K562 (cell line): ENCODE measurements at regions not wholly inside any gene's neighbourhood (a gene's known extent, or its start where the extent isn't known, plus 50 kb on each side); places are given as distances from the start of the nearest gene placed in this dataset.
"Not testable (repeated sequence)": the region's sequence is repeated elsewhere in the genome, so short reads cannot be mapped to it uniquely, and the experiment has no call there.

Experiments used
- ATAC-seq: fragments of 200-7000 bp; cut with Tn5 transposase; 3 replicates; pipeline ENCODE4 v1.9.1; 2020; ENCODE audit warnings: moderate library complexity
- BruUV-seq: library from RNA; stranded (reverse); fragments of 400-500 nt; replicated peaks from 2 replicates; lab custom pipeline; 2021; lab: Mats Ljungman, UMichigan
- CTCF ChIA-PET: fragments of 300-600 bp; formaldehyde crosslinking; extraction: SDS; loops from one replicate; lab custom pipeline; 2021; ENCODE audit warnings: low intra/inter-chr PET ratio; lab: Yijun Ruan, JAX
- POLR2A ChIA-PET: fragments of 300-600, 350-650 bp; sonication (Branson Sonifier 250); formaldehyde crosslinking; extraction: SDS; loops from one replicate; lab custom pipeline; 2021; ENCODE audit warnings: antibody characterized with exemption, inconsistent platforms; lab: Yijun Ruan, JAX
- DNase-seq, 4 experiments: peaks; one replicate each; pipeline versions ENCODE4 v3.0.0 to v3.0.0-alpha.2; 2011 to 2018; ENCODE audit warnings: low spot score in 3 of 4, mixed read lengths in 3 of 4; ENCODE audit errors: extremely low read depth in 1 of 4
- FAIRE-seq: peaks from 2 replicates; lab custom pipeline; 2011; peaks lifted over from hg19 to GRCh38; lab: Jason Lieb, UNC
- H2AFZ ChIP-seq: 2 replicates; pipeline ENCODE4 v1.6.0; 2011; ENCODE audit warnings: low read depth, low read length, control low read depth, inconsistent platforms
- H3K27ac ChIP-seq: fragments of 200-600 bp; 3 replicates; pipeline ENCODE4 v1.8.0; 2011; ENCODE audit warnings: low read depth, mild to moderate bottlenecking, control low read depth, inconsistent platforms, low read length, moderate library complexity, mixed read lengths; ENCODE audit errors: extremely low read depth
- H3K27me3 ChIP-seq, 2 experiments: fragments of 300-600 bp in 1 of 2; 2 replicates in 1 of 2; 3 replicates in 1 of 2; pipeline versions ENCODE4 v1.6.0 to v1.8.0; 2011; ENCODE audit warnings: inconsistent platforms in 2 of 2, low read length in 2 of 2, mild to moderate bottlenecking in 1 of 2, mixed read lengths in 1 of 2, moderate library complexity in 1 of 2; ENCODE audit not compliant: control insufficient read depth in 2 of 2, insufficient read depth in 2 of 2
- H3K36me3 ChIP-seq: fragments of 300-600 bp; 3 replicates; pipeline ENCODE4 v1.8.0; 2011; ENCODE audit warnings: mild to moderate bottlenecking, low read length, inconsistent platforms; ENCODE audit not compliant: control insufficient read depth, insufficient read depth
- H3K4me1 ChIP-seq, 2 experiments: fragments of 200-600 bp in 1 of 2; replicated peaks in 1 of 2; 2 replicates in 1 of 2; 3 replicates in 1 of 2; pipeline versions ENCODE4 v1.5.1 to v1.8.0; 2011; ENCODE audit warnings: inconsistent platforms in 2 of 2, low read length in 2 of 2, mild to moderate bottlenecking in 1 of 2, mixed read lengths in 1 of 2, moderate library complexity in 1 of 2; ENCODE audit not compliant: control insufficient read depth in 2 of 2, insufficient read depth in 2 of 2
- H3K4me2 ChIP-seq: 2 replicates; pipeline ENCODE4 v1.6.1; 2011; ENCODE audit warnings: low read length, control low read depth, inconsistent platforms, mixed read lengths; ENCODE audit not compliant: insufficient read depth
- H3K4me3 ChIP-seq: fragments of 200-600 bp; sonication (generic), shearing (Covaris generic); 2 replicates; pipeline ENCODE4 v1.5.1; 2016; ENCODE audit warnings: control low read depth, inconsistent platforms
- H3K79me2 ChIP-seq: fragments of 200-600 bp; 3 replicates; pipeline ENCODE4 v1.8.0; 2011; ENCODE audit warnings: low read length, inconsistent platforms; ENCODE audit not compliant: control insufficient read depth, insufficient read depth
- H3K9ac ChIP-seq, 2 experiments: 2 replicates each; pipeline versions ENCODE4 v1.6.0 to v1.6.1; 2011; ENCODE audit warnings: low read depth in 2 of 2, low read length in 2 of 2, control low read depth in 1 of 2, inconsistent platforms in 1 of 2, mild to moderate bottlenecking in 1 of 2, mixed read lengths in 1 of 2; ENCODE audit not compliant: insufficient read depth in 1 of 2
- H3K9me1 ChIP-seq: one replicate; pipeline ENCODE4 v1.6.0; 2011; ENCODE audit warnings: inconsistent platforms, mild to moderate bottlenecking, low read length, moderate library complexity; ENCODE audit not compliant: control insufficient read depth, insufficient read depth
- H3K9me3 ChIP-seq: replicated peaks from 2 replicates; pipeline ENCODE4 v1.5.1; 2011; ENCODE audit warnings: low read depth, low read length, inconsistent platforms; ENCODE audit not compliant: control insufficient read depth, insufficient read depth
- H4K20me1 ChIP-seq: replicated peaks from 2 replicates; pipeline ENCODE4 v1.6.1; 2011; ENCODE audit warnings: low read length, inconsistent platforms, mixed read lengths; ENCODE audit not compliant: control insufficient read depth, insufficient read depth
- KDM4B ChIP-seq, 2 experiments: fragments of 450-650 bp in 1 of 2; sonication (generic) in 1 of 2; IDR thresholded peaks; 2 replicates each; pipeline ENCODE4 v1.6.1; 2016 to 2017; ENCODE audit warnings: borderline replicate concordance in 2 of 2, antibody characterized with exemption in 1 of 2, low read depth in 1 of 2, mild to moderate bottlenecking in 1 of 2
- RAD51 ChIP-seq: fragments of 450-650 bp; IDR thresholded peaks from 2 replicates; pipeline ENCODE4 v1.7.1; 2016; ENCODE audit warnings: low read depth, mild to moderate bottlenecking, borderline replicate concordance
- SMARCA4 ChIP-seq: fragments of 450-650 bp; IDR thresholded peaks from 2 replicates; pipeline ENCODE4 v1.6.1; 2016
- TAF15 ChIP-seq: fragments of 200-400 bp; formaldehyde crosslinking; IDR thresholded peaks from 2 replicates; pipeline ENCODE4 v1.6.1; 2017; ENCODE audit warnings: mild to moderate bottlenecking, low read depth, low read length, moderate library complexity
- ZNF12 ChIP-seq: sonication (generic); formaldehyde crosslinking; IDR thresholded peaks from 2 replicates; pipeline ENCODE4 v1.4.0; 2020; ENCODE audit warnings: mild to moderate bottlenecking, missing genetic modification reagents
- WGBS: fragments of 100-300 bp; shearing (Covaris generic); methylation state at CpG from one replicate; pipeline ENCODE4 v1.1.6; 2016; ENCODE audit warnings: low coverage, mixed read lengths; ENCODE audit not compliant: insufficient coverage; ENCODE audit errors: missing lambda C conversion rate; 5-methylcytosine and 5-hydroxymethylcytosine counted together
- in situ Hi-C: fragments of 300-500 bp; cut with MboI; formaldehyde crosslinking; loops from 4 replicates; pipeline ENCODE4 v1.15.0; 2018; ENCODE audit warnings: inconsistent platforms, mixed read lengths
- intact Hi-C: fragments of 100-400 bp; cut with micrococcal nuclease; formaldehyde crosslinking; loops from 2 replicates; pipeline ENCODE4 v1.14.2; 2022
- TF ChIP-seq, protein P1 (sequence below), 2 experiments: fragments of 450-650 bp; IDR thresholded peaks; 2 replicates each; pipeline ENCODE4 v1.6.1; 2016; ENCODE audit warnings: mild to moderate bottlenecking in 2 of 2, borderline replicate concordance in 1 of 2, low read depth in 1 of 2, moderate library complexity in 1 of 2
- TF ChIP-seq, protein P2 (sequence below): sonication (generic); formaldehyde crosslinking; IDR thresholded peaks from 2 replicates; pipeline ENCODE4 v1.9.0; 2022; ENCODE audit warnings: mild to moderate bottlenecking, missing genetic modification reagents
- TF ChIP-seq, protein P3 (sequence below): fragments of 250-450 bp; sonication (Bioruptor Pico); IDR thresholded peaks from 2 replicates; pipeline ENCODE4 v1.8.0; 2022; ENCODE audit warnings: inconsistent platforms

DNA sequence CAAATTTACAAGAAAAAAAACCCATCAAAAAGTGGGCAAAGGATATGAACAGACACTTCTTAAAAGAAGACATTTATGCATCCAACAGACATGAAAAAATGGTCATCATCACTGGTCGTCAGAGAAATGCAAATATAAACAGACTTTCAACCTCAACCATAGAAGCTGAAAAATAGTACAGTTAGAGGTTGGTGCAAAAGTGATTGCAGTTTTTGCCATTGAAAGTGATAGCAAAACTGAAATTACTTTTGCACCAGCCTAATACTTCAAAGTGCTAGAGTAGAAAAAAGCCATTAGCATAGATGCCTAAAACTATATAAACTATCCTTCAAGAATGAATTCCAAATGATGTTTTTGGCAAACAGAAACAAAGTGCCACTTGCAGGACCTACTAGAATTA lies 365.8 kb upstream of the DPYD start (continued):
- TF ChIP-seq KDM4B (IDR thresholded peaks at IDR 0.05; ENCODE audit: borderline replicate concordance in 2 of 2, low read depth in 1 of 2) = no peak
- TF ChIP-seq TAF15 = no peak
- TF ChIP-seq, protein P1, sequence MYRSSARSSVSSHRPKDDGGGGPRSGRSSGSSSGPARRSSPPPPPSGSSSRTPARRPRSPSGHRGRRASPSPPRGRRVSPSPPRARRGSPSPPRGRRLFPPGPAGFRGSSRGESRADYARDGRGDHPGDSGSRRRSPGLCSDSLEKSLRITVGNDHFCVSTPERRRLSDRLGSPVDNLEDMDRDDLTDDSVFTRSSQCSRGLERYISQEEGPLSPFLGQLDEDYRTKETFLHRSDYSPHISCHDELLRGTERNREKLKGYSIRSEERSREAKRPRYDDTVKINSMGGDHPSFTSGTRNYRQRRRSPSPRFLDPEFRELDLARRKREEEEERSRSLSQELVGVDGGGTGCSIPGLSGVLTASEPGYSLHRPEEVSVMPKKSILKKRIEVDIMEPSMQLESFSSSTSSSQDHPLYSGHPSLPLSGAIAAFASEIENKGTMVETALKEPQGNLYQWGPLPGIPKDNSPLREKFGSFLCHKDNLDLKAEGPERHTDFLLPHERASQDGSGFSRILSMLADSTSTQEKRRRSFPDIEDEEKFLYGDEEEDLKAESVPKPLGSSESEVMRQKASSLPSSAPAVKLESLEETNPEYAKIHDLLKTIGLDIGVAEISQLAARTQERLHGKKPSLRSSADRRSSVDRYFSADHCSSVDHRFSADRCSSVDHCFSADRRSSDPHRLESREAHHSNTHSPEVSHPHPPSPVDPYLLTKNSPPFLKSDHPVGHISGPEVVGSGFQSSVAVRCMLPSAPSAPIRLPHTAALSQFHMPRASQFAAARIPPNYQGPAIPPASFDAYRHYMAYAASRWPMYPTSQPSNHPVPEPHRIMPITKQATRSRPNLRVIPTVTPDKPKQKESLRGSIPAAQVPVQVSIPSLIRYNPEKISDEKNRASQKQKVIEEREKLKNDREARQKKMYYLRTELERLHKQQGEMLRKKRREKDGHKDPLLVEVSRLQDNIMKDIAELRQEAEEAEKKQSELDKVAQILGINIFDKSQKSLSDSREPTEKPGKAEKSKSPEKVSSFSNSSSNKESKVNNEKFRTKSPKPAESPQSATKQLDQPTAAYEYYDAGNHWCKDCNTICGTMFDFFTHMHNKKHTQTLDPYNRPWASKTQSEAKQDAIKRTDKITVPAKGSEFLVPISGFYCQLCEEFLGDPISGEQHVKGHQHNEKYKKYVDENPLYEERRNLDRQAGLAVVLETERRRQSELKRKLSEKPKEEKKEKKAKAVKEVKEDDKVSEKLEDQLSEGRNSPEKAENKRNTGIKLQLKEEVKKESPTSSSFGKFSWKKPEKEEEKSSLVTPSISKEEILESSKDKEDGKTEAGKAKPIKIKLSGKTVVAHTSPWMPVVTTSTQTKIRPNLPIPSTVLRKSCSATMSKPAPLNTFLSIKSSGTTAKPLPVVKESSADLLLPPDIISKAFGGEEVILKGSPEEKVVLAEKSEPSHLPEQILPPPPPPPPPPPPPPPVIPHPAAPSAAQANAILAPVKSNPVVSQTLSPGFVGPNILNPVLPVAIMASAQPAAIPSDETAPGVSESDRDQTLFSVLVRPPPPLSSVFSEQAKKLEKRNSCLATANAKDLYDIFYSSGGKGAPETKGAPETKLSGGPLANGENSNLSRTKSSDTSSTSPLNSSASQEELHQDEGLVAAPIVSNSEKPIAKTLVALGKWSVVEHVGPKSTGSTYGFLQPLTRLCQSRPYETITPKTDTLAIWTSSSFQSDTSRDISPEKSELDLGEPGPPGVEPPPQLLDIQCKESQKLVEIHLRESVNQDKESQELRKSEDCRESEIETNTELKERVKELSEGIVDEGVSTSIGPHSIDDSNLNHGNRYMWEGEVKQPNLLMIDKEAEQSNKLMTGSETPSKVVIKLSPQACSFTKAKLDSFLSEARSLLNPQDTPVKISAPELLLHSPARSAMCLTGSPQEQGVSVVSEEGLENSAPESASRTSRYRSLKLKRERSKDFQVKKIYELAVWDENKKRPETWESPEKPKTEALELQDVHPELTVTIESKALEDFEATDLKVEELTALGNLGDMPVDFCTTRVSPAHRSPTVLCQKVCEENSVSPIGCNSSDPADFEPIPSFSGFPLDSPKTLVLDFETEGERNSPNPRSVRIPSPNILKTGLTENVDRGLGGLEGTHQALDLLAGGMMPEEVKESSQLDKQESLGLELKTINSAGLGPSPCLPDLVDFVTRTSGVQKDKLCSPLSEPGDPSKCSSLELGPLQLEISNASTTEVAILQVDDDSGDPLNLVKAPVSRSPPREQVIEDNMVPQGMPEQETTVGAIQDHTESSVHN (IDR thresholded peaks at IDR 0.05; ENCODE audit: borderline replicate concordance in 1 of 2, low read depth in 1 of 2) = no peak
- TF ChIP-seq, protein P2, sequence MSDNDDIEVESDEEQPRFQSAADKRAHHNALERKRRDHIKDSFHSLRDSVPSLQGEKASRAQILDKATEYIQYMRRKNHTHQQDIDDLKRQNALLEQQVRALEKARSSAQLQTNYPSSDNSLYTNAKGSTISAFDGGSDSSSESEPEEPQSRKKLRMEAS = no peak
- TF ChIP-seq RAD51 = no peak
- TF ChIP-seq SMARCA4 = no peak
- TF ChIP-seq ZNF12 (CRISPR knock-in tag) = no peak
- TF ChIP-seq, protein P3, sequence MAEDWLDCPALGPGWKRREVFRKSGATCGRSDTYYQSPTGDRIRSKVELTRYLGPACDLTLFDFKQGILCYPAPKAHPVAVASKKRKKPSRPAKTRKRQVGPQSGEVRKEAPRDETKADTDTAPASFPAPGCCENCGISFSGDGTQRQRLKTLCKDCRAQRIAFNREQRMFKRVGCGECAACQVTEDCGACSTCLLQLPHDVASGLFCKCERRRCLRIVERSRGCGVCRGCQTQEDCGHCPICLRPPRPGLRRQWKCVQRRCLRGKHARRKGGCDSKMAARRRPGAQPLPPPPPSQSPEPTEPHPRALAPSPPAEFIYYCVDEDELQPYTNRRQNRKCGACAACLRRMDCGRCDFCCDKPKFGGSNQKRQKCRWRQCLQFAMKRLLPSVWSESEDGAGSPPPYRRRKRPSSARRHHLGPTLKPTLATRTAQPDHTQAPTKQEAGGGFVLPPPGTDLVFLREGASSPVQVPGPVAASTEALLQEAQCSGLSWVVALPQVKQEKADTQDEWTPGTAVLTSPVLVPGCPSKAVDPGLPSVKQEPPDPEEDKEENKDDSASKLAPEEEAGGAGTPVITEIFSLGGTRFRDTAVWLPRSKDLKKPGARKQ (CRISPR knock-in tag) = no peak

DNA sequence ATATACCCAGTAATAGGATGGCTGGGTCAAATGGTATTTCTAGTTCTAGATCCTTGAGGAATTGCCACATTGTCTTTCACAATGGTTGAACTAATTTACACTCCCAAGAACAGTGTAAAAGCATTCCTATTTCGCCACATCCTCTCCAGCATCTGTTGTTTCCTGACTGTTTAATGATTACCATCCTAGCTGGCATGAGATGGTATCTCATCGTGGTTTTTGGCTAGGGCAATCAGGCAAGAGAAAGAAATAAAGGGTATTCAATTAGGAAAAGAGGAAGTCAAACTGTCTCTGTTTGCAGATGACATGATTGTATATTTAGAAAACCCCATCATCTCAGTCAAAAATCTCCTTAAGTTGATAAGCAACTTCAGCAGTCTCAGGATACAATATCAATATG lies 364.5 kb upstream of the DPYD start:
- intact Hi-C loops = not testable (repeated sequence)

More for the DNA sequence above, 364.5 kb upstream of the DPYD start:
- ATAC-seq, FAIRE-seq, H3K36me3 ChIP-seq, BruUV-seq, DNase-seq, H3K27me3 ChIP-seq, H3K27ac ChIP-seq, POLR2A ChIA-PET, H3K4me2 ChIP-seq, in situ Hi-C loops, H3K9ac ChIP-seq, H3K9me1 ChIP-seq, H4K20me1 ChIP-seq, H2AFZ ChIP-seq, CTCF ChIA-PET, H3K4me3 ChIP-seq, H3K9me3 ChIP-seq, H3K4me1 ChIP-seq, H3K79me2 ChIP-seq: not testable (repeated sequence)
- whole genome bisulfite sequencing = 0% methylated on average over 2 of the region's 2 CpGs
